Hepatocyte (in vitro differentiated cells): ENCODE measurements at regions not wholly inside any gene's neighbourhood (a gene's known extent, or its start where the extent isn't known, plus 50 kb on each side); places are given as distances from the start of the nearest gene placed in this dataset.

Experiments
- EZH2 ChIP-seq: fragments of 200-600 bp; sonication (generic); IDR thresholded peaks from 2 replicates; pipeline ENCODE4 v1.6.1; 2016; ENCODE audit warnings: antibody characterized with exemption, mild to moderate bottlenecking, borderline replicate concordance
- EZH2phosphoT487 ChIP-seq: fragments of 200-600 bp; sonication (generic); IDR thresholded peaks from one replicate; pipeline ENCODE4 v1.6.1; 2018; ENCODE audit warnings: antibody characterized with exemption, mild to moderate bottlenecking, low read depth, moderate library complexity; ENCODE audit not compliant: unreplicated experiment, severe bottlenecking
- TF ChIP-seq, protein P1 (sequence below): fragments of 200-600 bp; sonication (generic); IDR thresholded peaks from 2 replicates; pipeline ENCODE4 v1.5.1; 2016; ENCODE audit warnings: antibody characterized with exemption, mild to moderate bottlenecking; ENCODE audit not compliant: poor library complexity

DNA sequence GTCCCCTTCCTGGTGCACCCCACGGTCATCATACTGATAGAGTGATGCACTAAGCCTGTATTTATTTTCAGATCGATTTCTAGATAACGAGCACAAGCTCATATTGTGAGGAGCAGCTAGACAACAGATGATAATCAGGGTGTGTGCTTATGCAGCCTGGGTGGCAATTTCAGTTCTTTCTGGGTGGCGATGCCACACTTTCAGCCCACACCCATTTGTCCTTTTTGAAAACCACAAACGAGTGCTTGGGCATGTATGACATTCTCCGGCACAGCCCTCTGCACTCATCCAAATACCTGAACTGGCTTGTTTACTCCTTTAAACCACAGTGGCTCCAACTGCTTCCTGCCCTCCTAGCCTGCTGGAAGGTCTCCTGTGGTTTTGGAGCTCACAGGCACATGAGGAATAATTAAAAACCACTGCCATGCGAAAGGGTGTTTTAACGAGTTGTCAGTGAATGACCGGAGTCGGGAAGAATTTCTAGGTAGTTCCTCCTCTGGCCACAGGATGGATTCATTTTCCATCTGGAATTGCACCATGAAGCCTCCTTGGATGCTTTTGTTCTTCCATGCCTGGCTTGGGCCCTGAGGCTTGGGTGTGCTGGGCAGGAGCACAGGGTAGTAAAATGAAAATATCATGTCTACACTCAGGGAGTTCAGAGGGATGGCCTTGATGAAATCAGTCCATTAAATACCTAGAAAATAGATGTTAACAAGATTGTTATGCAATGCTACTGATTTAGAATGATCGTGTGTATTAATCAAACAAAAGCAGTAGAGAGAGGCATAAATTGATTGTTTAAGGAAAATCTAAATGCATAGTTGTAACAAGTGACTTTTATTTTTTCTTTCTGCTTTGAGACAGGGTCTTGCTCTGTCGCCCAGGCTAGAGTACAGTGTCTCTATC lies 52.4 kb upstream of the ITGB1 start:
- TF ChIP-seq, protein P1, sequence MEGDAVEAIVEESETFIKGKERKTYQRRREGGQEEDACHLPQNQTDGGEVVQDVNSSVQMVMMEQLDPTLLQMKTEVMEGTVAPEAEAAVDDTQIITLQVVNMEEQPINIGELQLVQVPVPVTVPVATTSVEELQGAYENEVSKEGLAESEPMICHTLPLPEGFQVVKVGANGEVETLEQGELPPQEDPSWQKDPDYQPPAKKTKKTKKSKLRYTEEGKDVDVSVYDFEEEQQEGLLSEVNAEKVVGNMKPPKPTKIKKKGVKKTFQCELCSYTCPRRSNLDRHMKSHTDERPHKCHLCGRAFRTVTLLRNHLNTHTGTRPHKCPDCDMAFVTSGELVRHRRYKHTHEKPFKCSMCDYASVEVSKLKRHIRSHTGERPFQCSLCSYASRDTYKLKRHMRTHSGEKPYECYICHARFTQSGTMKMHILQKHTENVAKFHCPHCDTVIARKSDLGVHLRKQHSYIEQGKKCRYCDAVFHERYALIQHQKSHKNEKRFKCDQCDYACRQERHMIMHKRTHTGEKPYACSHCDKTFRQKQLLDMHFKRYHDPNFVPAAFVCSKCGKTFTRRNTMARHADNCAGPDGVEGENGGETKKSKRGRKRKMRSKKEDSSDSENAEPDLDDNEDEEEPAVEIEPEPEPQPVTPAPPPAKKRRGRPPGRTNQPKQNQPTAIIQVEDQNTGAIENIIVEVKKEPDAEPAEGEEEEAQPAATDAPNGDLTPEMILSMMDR, result peak; percentile 51
- TF ChIP-seq EZH2, result no peak
- TF ChIP-seq EZH2phosphoT487, result no peak
